Tongue (tissue), 1 donor: ENCODE measurements at regions not wholly inside any gene's neighbourhood (a gene's known extent, or its start where the extent isn't known, plus 50 kb on each side); places are given as distances from the start of the nearest gene placed in this dataset.
A peak's percentile ranks its signal among the peaks of the same experiment; 100 is the strongest.
"Not testable (repeated sequence)": the region's sequence is repeated elsewhere in the genome, so short reads cannot be mapped to it uniquely, and the experiment has no call there.

Experiments used
- DNase-seq: peaks from one replicate; pipeline ENCODE4 v3.0.0-alpha.2; 2015

DNA sequence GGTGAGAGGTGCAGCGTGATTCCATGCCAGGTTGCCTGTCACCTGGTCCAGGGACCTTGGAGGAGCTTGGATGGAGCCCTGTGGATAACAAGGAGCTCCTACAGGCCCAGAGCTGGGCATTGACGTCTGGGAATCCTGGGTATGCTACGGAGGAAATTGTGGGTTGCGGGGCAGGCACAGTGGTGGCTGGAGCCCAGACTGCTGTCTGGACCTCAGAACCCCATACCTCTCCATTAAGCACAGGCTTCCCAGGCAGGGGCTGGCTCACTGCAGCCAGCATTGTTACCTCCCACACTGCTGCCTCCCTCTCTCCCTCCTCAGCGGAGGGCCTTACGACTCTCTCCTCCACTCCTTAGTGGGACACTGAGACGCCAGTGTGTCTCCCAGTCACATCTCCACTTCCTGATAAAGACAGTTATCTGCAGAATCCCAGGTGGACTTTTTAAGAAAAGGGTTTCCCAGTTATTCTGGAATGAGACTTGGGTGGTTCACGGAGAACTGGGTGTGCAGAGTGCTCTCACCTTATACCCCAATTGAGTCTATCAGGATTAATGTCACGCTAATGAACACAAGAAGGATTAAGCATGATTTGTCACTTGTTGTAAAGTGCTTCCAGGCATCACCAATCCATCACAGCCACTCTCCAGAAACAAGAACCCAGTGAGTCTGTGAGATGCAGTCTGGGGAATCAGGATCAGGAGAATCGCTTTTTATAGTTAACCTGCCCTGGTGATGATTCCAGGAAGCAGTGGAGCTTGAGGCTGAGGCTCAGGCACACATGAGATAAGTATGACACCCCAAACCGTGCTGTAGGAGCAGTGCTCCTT, 309.4 kb downstream of the RPS24 start:
- DNase-seq, result no peak

DNA sequence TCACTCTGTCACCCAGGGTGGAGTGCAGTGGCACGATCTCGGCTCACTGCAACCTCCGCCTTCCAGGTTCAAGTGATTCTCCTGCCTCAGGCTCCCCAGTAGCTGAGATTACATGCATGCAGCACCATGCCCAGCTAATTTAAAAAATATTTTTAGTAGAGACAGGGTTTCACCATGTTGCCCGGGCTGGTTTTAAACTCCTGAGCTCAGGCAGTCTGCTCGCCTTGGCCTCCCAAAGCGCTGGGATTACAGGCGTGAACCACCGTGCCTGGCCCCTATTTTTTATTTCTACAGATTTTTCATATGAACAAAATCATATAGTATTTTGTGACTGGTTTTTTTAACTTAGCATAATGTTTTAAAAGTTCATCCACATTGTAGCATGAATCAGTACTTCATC, 310.6 kb downstream of the RPS24 start:
- DNase-seq, result not testable (repeated sequence)

DNA sequence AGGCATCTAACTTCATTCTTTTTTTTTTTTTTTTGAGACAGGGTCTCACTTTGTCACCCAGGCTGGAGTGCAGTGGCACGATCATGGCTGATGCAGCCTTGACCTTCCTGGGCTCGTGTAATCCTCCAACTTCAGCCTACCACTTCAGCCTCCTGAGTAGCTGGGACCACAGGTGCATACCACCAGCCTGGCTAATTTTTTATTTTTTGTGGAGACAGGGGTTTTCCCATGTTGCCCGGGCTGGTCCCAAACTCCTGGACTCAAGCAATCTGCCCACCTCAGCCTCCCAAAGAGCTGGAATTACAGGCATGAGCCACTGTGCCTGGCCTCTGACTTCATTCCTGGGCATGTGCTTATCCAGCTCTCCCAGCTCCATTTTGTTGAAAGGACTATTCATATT, 311.9 kb downstream of the RPS24 start:
- not testable (repeated sequence) for DNase-seq

DNA sequence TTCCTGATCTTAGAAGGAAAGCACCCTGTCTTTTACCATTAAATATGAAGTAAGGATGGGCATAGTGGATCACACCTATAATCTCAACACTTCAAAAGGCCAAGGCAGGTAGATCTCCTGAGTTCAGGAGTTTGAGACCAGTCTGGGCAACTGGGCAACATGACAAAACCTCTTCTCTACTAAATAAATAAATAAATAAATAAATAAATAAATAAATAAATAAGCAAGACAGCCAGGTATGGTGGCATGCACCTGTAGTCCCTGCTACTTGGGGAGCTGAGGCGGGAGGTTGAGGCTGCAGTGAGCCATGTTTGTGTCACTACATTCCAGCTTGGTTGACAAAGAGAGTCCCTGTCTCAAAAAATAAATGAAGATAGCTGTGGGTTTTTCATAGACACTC, 313.1 kb downstream of the RPS24 start:
- DNase-seq, result no peak

DNA sequence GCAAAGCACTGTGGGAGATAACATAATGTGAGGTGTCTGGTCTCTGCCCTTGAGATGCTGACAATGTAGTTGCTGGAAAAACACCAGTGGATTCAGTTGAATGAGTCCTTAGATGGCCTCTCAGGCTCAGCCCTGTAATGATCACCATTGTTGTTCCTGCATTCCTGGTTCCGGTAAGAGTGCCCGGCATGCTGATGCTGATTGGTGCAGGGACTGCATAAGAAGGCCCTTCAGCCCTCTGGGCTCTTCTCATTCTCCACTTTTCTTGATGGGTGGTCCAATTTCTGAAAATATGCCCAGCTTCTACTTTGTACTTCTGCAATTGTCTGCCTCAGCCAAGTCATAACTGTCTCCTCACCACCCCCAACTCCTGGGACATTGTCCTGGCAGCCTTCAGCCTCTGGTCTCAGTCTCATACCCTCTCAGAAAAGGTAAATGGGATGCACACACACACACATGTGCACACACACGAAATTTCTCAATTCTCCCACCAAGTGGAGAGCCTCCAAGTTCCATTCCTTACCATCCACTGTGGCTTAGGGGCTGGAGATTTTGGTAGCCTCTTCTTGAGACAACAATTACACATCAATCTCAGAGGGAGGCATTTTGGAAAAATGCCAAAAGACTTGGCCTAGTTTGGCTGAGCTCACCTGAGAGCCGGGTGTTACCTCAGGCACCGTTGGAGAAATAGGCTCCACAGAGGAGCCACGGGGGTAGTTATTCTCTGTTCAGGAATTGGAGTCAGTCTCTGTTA, 314.9 kb downstream of the RPS24 start:
- no peak for DNase-seq

DNA sequence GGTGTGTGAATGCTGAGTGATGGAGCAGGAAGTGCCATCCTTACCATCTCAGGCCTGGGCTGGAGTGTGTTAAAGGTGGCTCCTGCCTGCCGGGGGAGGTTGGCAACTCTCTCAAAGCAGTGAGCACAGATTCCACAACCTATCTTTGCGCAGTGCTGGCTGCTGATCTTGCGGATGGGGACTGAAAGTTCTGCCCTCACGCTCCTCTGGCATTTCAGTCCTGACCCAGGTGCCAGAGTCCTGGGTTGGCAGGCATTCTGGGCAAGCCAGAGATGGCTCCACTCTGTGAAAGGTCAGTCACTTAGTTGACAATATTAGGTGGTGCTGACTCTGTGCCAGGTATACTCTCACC, 315.5 kb downstream of the RPS24 start:
- DNase-seq, result no peak

DNA sequence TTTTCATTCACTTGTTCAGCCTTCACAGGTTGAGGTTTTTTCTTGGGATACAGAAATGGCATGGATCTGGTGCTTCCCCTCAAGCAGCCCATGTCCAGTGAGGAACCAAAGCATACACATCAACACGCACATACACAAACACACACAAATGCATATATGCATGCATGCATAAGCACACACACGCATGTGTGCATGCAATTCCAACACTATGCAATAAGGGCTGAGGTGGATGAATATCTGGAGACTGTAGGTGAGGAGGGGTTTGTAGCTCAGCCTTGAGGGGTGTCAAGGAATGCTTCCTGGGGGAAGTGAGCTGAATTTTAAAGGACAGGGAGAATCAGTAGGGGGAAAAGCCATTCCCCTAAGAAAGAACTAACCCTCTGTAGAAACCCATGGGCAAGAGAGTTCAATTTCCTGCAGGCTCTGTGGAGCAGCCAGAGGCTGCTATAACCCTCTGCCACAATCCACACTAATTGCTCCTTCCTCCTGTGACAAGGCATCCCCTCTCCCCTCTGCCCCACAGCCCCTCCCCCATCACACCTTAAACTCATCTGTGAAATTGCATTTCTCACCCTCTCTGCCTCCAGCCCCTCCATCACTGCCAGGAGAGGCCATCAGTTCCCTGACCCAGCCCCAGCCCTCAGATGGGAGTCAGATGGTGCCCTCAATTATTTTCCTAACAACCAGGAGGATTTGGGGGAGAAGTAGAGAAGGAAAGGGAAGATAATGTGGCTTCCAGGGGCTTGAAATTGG, 316.4 kb downstream of the RPS24 start:
- DNase-seq, result no peak

DNA sequence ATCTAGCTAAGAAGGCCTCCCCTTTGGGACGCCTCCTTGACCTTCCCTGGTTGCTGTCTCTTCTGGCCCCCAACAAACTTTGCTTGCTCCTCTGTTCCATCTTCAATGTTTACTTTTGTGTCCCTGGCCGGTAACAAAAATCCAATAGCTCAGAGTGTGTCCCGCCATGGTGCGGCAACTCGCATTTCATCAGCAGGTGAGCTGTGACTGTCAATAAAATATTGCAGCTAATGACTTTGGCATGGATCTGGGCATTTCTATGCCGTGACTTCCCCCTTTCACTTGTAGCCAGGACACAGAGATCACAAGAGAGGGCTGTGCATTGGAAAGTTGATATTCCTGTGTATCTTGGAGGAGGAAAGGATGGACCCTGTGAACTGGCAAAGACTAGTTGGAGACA, 317.6 kb downstream of the RPS24 start:
- no peak for DNase-seq

DNA sequence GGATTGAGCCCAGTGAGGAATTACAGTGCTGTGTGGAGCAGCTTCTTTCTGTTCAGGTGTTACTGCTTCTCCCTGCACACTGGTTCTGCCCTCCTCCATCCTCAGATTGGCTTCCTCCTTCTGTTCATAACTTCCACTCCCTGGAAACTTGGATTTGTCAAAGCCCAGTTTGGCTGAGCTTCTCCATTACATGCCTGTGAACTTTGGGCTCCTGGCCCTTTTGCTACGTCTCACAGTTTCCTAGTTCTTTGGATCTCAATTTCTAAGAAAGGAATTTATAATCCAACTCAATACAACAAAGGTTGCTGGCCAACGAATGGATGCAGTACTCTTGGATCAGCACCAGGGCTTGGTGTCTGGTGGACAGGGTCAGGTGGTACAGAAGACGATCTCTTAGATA, 318.1 kb downstream of the RPS24 start:
- no peak for DNase-seq

DNA sequence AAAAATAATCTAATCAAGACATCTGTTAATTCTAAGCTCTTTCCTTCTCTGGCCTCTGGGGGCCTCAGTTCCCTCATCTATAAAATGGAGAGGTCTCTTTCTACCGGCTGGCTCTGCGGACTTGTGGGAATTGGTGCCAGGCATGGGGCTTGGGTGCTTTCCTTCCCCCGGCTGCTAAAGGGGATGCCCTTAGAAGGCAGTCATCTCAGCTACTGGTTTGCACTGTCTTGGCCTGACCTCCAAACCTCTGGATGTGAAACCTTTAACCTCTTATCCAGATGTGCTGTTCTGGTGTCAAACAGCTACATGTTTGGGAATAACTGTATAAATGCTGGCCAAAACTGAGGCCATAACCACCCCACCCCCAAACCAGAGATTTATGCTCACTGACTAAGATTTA, 320.0 kb downstream of the RPS24 start:
- no peak for DNase-seq

DNA sequence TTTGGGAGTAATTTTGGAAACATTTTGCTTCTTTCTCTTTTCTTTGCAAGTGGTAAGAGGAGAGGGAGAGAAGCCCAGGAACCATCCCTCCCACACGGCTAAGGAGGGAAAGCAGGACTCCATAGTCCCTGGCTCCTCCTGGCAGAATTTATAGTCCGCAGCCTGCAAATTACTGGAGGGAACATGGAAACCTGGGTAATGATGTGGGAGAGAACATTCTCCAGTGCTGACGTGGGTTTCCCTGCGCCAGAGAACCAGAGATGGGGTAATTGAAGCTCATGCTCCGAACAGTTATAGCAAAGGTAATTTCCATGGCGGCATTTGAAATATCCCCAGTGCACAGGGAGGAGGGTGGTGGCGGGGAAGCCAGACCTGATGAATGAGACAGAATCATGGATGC, 320.4 kb downstream of the RPS24 start:
- no peak for DNase-seq

DNA sequence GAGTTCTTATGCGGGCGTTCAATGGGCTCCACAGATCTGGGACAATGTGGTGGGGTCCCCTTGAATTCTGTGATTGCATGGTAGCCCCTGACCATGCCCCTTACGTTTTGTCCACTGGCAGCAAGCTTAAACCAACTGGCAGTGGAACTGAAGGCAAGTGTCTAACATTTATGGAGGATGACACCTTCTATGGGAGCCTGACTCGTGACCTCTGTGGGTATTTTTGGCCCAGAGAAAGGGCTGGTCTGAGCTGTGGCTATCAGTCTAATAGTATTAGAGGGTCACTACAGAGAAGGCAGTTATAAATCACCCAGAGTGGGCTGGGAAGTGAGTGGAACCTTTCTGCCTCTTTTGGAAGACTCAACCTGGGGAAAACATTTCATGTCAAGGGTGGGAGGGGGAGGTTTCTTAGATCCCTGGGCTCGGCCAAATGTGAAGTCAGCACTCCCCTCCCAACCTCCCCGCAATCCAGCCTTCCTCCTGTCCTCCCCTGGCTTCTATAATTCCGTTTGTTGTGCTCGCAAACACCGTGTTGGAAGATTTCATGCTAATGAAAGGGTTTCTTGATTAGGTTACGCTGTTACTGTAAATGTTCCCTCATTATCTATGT, 322.7 kb downstream of the RPS24 start:
- no peak for DNase-seq

DNA sequence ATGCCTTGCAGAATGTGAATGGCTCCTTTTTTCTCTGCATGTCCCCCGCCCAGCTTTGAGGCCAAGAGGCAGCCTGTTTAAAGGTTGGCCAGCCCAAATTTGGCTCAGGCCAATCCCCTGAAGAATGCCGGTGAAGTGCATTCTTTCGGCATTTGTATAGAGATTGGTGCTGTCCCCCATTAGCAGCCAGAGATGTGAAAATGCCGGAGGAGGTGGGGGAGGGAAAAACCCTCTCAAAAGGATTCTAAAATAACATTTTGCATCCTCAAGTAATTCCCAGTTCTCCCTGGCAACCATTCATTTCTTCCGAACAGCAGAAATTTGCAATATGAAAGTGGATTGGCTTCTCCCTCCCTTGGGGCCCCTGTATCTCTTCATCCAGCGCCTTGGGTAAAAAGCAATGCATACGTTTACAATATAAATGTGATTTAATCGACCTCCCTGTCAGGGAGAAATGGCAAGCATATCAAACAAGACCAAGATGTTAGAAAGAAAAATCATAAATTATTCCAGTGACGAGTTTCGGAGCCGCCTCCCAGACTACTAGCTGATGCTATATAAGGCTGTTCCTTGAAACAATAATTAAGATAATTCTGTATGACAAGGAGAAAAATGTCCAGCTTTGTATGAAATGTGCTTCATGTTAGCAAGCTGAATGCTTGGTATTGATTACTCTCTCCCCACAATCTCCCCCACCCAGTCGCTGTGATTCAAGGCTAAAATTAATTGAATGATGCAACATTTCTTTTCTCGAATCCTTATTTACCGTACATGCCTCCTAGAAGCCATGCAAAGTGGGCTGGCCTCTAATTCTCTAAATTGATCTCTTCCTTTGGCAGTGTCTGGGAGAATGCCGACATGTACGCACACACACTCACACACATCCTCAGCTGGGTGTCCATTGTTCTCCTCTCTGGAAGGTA, 323.7 kb downstream of the RPS24 start:
- peak; percentile 37 for DNase-seq

DNA sequence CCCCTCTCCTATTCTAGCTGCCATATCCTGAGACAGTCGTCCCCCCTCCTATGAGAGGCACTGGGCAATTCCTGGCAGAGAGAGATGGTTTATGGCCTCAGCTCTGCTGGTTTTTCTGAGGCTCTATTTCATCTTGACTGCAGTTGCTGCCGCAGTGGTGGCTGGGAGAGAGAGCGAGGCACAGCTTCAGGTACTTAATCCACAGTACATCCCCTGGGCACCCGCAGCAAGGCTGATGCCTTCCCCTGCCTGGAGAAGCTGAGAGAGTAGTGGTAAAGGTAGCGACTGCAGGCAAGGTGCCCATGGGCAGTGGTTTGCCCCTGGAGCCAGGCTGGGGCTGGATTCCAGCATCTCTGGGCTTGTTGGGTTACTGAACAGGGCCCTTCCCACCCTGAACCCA, 324.7 kb downstream of the RPS24 start:
- no peak for DNase-seq

DNA sequence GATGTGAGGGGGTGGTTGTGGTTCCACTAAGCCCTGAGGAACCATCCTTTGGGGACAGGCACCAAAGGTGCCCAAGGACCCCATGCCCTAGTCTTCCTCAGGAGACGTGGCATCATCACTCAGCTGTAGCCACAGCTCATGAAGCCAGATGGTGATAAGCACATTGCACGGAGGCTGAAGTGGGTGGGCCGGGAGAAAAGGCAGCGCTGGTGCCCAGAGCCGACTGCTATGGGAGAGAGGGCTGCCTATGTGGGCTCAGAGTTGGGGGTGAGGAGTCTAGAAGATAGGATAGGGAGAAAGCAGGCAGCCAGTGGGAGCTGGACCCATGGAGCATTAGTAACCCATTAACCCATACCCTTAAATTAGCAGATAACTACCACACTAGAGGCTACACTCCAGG, 325.3 kb downstream of the RPS24 start:
- no peak for DNase-seq

DNA sequence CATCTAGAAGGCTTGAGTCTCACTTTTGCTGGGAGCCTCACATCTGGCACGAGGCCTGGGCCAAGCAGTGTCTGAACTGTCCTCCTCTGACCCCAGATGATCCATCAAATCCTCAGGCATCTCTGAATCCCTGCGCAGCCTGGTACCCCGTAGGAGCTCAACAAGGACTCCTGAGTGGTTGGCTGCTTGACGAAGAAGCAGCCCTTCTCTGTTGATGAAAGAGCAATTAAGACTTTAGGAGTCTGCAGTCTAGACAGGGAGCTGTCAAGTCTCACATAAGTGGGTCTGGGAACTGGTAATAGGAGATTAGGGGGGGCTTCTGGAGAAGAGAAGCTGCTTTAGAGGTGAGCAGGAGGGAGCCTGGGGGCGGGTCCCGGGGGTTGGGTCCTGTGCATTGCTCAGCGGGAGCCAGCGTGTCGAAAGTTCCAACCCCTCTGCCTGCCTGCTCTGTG, 326.0 kb downstream of the RPS24 start:
- DNase-seq, result no peak

DNA sequence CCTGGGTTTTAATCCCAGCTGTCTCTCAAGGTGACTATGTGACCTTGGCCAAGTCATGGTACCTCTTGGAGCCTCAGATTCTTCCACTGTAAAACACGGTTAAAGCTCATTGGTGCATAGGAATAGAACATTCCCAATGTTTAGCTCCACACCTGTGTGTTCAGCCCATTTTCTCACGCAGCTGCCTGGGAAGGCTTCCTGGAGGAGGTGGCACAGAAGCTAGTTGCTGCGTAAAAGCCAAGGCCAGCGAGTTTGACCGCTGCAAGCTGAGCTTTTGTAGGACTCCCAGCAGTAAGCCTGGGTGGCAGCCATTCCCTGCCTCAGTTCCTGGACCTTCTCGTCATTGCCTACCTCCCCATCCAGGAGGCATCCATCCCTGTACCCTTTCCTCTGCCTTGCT, 326.6 kb downstream of the RPS24 start:
- no peak for DNase-seq

DNA sequence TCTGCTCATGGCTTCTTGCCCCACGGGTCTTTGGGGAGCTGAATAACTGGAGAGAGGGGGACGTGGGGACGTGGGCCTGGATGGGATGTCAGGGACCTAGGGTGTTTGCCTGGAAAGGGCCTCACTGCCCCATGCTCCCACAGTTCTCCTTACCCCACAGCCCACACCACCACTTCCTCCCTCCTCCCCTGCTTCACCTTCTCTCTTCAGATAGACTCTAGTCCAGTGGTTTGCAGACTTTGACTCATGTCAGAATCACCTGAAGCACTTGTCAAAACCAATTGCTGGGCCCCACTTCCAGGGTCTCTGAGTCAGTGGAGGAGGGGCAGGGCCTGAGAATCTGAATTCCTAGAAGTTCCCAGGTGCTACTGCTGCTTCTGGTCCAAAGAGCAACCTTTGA, 327.4 kb downstream of the RPS24 start:
- no peak for DNase-seq

DNA sequence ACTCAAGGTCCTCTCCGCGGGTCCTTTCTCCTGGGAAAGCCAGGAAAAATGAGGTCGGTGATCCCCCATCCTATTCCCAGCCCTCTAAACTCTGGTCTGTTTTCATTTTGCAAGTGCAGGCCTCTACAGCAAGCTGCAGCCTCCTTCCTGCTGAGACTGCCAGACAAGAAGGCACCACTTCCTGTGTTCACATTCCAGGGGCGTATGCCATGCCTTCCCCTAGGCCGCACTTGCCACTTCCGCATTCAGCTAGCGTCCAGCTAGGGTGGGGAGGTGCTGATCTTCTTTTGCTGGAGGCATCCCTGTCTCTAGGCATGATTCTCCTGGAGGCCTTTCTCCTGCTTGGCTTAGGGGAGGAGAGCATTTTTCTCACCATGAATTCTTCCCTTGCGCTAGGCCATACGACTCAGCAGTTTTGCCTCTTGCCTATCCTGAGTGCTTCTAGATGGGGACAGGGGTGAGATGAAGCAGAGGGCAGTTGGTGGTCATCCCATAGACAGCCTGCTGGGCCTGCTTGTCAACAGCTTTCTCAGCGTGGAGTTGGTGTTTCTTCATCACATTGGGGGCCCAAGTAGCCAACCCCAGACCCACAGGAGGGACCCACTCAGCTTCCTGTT, 328.9 kb downstream of the RPS24 start:
- DNase-seq, result no peak

DNA sequence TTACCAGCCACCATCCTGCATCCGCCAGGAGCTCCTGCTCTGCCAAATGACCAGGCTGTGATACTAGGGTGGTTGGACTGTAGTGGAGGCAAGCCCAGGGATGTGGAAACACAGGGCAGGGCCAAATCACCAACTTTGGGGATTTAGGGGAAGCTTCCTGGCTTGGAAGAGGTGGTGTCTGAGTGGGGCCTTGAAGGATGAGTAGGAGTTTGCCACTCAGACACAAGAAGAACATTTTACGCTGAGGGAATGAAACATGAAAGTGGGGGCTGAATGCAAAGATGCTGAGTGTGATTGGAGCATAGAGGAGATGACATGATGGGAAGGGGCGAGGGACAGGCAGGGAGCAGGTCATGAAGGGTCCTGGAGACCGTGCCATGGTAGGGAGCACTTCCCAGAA, 329.5 kb downstream of the RPS24 start:
- no peak for DNase-seq

DNA sequence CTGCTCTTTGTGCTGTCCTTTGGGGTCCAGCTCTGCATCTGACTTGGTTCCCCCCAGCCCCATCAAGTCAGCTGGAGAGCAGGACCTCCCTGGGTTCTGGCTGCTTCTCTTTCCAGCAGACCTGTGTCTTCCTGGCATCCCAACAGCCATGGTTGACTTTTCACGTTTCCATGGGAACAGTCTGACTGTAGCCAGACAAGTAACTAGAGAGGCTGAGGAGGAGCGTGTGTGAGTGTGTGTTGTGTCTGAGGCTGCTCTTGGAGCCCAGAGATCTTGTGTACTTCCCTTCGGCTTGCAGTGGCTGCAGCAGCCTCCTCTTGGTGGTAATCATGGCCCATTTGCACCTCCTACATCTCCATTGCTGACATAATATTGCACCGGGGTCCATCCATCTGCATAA, 332.0 kb downstream of the RPS24 start:
- peak; percentile 74 for DNase-seq
